T-helper 22 cell (primary cell): ENCODE measurements at regions not wholly inside any gene's neighbourhood (a gene's known extent, or its start where the extent isn't known, plus 50 kb on each side); places are given as distances from the start of the nearest gene placed in this dataset.

Source experiments
- DNase-seq: peaks from one replicate; pipeline ENCODE4 v3.0.0-alpha.2; 2020; ENCODE audit warnings: low read depth

GRCh38 chr10:44028384-44029137 is 356.3 kb downstream of the CXCL12 start:
- no peak for DNase-seq

- no peak for DNase-seq
Measured at GRCh38 chr10:44024356-44025116, 360.4 kb downstream of the CXCL12 start.

- DNase-seq = no peak
Measured at GRCh38 chr10:44023517-44023916, 361.4 kb downstream of the CXCL12 start.

GRCh38 chr10:44022203-44022602 is 362.7 kb downstream of the CXCL12 start:
- no peak for DNase-seq

GRCh38 chr10:44020322-44021111 is 364.4 kb downstream of the CXCL12 start:
- no peak for DNase-seq

DNA sequence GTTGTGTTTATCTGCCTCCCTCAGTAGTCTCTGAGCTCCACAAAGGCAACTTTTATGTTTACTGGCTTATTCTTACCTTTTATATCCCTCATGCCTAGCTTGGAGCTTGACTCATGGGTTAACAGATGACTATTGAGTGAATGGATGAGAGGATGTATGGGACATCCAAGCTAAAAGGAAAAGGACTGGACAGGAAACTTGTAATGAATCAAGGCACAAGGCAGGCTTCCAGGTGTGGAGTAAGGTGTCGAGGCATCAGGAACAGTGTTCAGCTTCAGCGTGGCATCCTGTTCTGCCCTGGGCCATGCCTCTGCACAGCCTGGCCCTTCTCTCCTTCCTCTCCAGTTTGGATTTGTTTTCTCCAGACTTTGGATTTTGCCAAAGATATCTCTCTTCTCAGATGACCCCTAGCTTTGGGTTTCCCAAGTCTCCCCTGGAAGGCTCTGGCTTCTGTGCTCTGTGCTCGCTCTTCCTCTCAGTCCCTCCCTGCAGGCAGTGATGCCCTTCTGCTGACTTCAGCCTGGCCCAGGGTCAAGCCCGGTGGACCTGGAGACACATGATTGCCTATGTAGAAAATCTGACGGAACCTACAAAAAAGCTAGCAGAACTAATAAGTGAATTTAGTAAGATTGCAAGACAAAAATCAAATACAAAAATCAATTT is 367.3 kb downstream of the CXCL12 start:
- no peak for DNase-seq

GRCh38 chr10:44016589-44017482 is 368.1 kb downstream of the CXCL12 start:
- DNase-seq = no peak

- no peak for DNase-seq
Measured at GRCh38 chr10:44015702-44016500, 367.2 kb upstream of the ZNF32 start.

DNA sequence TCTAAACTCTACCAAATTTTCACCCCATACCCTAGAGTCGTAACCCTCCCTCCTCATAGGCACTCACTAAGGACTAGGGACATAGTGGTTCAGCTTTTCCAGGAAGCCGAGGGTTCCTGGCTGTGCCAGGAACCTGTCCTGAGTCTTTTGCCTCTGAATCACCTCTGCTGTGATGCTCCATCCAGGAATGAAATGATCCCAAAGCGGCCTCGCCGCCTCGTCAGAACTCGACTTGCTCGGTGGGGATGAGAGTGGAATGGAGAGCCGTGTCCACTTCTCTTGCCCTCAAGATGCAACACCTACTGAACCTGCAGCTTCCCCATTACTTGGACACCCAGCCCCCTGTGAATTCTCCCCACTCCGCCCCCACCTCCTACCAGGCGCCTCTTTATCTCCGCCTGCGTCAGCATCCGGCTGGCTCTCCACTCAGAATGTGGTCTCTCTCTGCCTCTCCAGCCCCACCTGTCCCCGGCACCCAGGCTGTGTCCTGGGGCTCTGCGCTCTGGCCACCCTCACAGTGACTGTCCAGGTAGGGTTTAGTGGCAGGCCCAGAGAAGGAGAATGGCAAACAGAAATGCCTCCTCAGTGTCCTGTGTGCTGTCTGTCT is 366.1 kb upstream of the ZNF32 start:
- no peak for DNase-seq

DNA sequence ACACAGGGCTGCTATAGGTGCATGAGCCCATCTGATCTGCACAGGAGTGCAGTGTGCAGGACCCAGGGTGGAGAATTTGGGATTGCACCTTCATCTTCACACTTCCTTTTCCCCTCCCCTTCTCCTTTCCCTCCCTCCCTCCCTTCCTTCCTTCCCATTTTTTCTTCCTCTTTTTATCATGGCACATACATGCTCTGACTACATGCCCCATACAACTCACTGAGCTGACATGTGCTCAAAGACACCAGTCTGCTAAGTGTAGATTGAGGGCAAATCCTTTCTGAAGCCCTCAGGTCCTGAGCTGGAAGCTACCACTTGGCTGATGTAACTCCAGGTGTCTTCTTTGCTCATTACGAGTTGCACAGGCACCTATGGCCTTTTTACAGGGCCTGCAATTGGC is 365.3 kb upstream of the ZNF32 start:
- DNase-seq = no peak

DNA sequence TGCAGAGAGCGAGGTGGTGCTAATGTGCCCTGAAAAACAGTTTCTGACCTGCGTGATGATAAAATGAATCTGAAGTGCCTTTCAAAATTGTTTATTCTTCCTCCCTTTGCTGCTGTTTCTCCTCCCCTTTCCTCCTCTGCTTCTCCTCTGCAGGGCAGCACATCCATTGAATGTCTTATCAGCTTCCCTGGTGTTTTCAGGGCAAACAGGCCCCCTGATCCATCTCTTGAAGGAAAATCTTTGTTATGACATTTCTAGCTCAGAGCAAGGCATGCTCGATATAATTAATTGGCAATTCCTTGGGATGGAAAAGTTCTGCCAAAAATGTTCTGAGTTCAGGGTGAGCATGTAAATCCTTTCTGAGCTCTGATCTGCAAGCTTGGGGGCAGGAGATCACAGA is 364.2 kb upstream of the ZNF32 start:
- no peak for DNase-seq

- DNase-seq = no peak
Measured at GRCh38 chr10:44011603-44011981, 362.9 kb upstream of the ZNF32 start.

DNA sequence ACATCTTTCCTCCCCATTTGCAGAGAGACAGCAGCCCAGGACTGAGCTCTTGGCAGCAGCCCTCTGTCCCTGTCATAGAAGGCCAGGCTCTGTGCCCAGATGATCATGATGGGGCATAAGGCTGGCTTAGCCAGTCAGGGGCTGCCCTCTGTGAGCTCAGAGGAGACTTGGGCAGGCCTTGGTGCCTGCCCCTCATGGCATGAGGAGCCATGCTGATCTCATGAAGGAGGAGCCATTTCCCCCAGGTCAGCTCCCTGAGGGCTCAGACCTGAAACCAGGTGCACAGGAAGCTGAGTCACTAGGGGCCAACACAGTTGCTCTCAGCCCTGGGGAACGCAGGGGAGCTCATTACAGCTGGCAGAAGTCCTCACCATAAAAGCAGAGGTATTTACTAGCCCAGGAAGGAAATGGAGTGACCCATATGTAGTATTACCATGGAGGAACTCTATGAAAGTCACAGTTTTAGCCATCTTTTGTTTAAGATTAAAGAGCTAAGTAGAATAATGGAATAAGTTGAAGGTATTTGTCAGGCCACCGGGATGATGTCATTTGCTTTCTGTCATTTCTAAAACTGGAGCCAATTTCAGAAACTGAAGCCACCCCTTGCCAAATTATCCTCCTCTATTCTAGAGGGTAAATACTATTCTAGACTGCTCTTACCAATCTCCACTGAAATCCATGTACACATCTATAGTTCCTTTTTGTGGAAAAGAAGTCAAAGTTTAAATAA is 362.4 kb upstream of the ZNF32 start:
- no peak for DNase-seq

DNA sequence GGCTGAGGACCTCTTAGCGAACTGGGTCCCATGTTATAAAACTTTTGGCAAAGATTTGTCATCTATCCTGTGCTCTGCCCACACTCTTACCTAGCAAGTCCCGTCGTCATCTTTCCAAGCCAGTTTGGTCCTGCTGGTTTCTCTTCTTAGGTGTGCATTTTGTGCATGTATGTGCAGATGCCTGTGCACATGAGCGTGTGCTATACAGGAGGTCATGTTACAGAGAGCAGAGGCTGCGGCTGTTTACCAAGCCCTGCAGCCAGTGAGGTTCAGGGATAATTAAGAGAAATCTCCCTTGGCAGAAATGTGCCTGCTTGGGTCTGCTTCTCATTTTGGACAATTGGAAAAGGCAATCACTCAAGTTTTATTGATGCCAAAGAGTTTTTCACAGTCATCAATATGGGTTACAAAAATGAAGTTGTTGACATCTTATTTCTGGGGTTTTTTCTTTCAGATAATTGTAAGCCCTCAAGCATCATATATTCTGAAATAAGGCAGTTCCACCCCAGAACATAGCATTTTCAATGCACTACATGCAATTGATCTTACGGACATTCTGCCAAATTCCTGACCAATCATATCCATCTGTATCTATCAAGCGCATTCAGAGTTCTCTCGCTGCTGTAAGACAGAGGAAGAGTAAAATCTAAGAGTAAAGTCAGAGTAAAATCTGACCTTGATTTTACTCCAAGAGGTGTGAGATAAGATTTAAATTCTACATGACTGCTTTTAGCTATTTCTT is 361.4 kb upstream of the ZNF32 start:
- DNase-seq = no peak

- no peak for DNase-seq
Measured at GRCh38 chr10:44008917-44009709, 360.4 kb upstream of the ZNF32 start.

GRCh38 chr10:44008270-44008916 is 359.7 kb upstream of the ZNF32 start:
- no peak for DNase-seq

GRCh38 chr10:44006771-44007170 is 358.1 kb upstream of the ZNF32 start:
- DNase-seq = no peak
